GM12872 (cell line): ENCODE measurements at regions not wholly inside any gene's neighbourhood (a gene's known extent, or its start where the extent isn't known, plus 50 kb on each side); places are given as distances from the start of the nearest gene placed in this dataset.

Experiments
- TF ChIP-seq, protein P1 (sequence below): IDR thresholded peaks from 3 replicates; pipeline ENCODE4 v1.5.1; 2011; ENCODE audit warnings: low read depth, mild to moderate bottlenecking, low read length, moderate library complexity; ENCODE audit not compliant: insufficient read depth

DNA sequence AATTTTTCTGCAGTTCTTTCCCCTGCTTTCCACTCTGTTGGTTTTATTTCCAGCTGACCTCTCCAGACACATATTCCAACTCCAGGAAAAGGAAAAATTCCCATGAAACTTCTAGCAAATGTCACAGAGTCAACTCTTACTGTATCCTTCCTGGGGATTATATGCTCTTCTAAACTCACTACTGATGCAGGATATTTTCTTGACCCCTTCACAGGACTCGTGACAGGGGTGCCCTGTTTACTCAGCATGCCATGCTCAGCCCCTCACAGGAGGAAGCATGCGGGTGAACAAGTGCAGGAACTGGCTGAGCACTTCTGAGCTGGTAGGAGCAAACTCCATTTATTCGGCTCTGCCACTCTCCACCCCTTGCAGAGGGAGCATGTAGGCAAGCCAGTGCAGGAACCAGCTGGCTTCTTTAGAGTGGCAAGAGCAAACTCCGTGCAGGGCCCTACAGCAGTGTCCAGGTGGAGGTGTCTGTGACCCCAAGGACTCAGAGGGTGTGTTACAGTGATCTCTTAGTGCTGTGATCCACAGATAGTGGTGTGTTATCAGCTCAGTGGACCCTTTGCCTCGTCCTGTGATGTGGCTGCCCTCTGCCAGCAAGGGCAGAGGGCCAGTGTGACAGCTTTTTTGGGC is 413.6 kb upstream of the GRM7 start:
- TF ChIP-seq, protein P1, sequence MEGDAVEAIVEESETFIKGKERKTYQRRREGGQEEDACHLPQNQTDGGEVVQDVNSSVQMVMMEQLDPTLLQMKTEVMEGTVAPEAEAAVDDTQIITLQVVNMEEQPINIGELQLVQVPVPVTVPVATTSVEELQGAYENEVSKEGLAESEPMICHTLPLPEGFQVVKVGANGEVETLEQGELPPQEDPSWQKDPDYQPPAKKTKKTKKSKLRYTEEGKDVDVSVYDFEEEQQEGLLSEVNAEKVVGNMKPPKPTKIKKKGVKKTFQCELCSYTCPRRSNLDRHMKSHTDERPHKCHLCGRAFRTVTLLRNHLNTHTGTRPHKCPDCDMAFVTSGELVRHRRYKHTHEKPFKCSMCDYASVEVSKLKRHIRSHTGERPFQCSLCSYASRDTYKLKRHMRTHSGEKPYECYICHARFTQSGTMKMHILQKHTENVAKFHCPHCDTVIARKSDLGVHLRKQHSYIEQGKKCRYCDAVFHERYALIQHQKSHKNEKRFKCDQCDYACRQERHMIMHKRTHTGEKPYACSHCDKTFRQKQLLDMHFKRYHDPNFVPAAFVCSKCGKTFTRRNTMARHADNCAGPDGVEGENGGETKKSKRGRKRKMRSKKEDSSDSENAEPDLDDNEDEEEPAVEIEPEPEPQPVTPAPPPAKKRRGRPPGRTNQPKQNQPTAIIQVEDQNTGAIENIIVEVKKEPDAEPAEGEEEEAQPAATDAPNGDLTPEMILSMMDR, result no peak

DNA sequence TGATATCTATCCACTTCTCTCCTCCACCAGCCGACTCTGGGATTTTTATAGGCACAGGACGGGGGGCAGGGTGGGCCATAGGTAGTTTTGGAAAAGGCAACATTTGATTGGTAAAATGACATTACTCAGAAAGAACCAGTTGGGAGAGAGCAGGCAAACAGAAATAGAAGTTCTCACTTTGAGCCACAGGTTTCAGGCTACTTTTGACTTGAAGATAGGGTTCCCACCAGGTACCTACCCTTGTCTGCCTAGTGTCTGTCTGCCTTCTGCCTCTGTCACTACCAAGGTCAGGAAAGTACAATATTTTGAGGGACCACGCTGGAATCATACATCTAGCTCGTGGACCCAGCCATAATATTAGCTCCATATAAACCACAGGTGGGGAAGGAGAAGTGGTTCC is 412.9 kb upstream of the GRM7 start:
- TF ChIP-seq, protein P1, result no peak

DNA sequence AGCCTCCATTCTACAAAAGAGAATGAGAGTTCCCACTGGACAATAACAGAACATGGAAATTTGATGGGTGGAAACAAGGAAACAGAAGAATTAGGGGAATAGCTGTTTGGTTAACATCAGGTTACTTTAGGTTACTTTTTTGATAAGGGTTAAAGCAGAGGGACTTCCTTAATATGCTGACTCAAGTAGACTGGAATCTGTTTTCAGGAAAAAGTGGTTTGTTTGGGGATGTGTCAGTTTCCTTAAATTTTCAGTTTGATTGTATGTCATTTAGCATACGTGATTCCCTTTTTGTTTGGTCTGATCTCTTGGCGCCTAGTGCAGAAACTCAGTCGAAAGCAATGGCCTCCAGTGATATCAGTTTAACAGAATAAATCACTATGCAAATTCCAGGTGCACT is 411.8 kb upstream of the GRM7 start:
- TF ChIP-seq, protein P1, result no peak

GRCh38 chr3:6452974-6453373 is 407.9 kb upstream of the GRM7 start:
- TF ChIP-seq, protein P1, result no peak

GRCh38 chr3:6455031-6455430 is 405.9 kb upstream of the GRM7 start:
- TF ChIP-seq, protein P1, result no peak

DNA sequence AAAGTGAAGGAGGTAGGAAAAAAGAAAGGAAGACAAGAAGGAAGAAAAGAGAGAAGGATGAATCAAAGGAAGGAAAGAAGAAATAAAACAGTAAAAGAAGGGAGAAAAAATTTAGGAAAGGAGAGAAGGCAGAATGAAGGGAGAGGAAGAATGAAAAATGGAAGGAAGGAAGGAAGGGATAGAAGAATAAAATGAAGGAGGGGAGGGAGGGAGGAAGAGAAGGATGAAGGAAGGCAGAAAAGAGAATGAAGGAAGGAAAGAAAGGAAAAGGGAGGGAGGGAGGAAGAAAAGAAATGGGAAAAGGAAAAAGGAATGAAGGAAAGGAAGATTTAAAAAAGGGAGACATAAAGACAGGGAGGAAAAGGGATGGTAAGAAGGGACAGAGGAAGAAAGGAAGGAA is 393.7 kb upstream of the GRM7 start:
- TF ChIP-seq, protein P1, result no peak

DNA sequence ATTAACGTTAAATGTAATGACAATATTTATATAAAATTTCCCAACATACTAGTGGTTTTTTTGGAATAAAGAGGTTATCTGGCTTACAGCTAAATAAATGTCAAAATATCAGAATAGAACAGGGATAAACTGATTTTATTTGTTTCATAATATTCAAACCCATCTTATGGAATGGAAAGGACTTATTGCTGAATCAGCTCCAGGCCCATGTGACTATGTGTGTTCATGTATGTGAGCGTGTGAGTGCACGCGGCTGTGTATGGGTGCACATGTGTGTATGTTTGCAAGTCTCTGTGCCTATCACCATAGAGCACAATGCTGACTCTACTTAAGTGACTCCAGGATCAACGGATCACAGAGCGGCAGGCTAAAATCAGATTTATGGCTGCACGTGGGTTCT is 392.3 kb upstream of the GRM7 start:
- TF ChIP-seq, protein P1, result no peak
